CD4-positive, alpha-beta T cell treated with Interferon gamma for 1 hour (primary cell): ENCODE measurements at regions not wholly inside any gene's neighbourhood (a gene's known extent, or its start where the extent isn't known, plus 50 kb on each side); places are given as distances from the start of the nearest gene placed in this dataset.
"Not testable (repeated sequence)": the region's sequence is repeated elsewhere in the genome, so short reads cannot be mapped to it uniquely, and the experiment has no call there.

ENCODE experiments used
- DNase-seq: peaks from one replicate; pipeline ENCODE4 v3.0.0-alpha.2; 2020

DNA sequence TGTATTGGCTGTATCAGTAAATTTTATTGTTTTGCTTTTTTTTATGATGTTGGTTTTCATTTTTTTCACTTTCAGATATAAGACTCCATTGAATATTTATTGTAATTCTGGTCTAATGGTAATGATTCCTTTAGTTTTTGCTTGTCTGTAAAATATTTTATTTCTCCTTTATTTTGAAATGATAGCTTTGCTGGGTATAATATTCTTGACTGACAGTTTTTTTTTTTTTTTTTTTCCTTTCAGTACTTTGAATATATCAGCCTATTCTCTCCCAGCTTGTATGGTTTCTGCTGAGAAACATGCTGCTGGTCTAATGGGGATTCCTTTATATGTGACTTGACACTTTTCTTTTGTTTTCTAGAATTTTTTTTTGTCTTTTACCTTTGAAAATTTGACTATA, 195.1 kb upstream of the SLC38A2 start:
- no peak for DNase-seq

DNA sequence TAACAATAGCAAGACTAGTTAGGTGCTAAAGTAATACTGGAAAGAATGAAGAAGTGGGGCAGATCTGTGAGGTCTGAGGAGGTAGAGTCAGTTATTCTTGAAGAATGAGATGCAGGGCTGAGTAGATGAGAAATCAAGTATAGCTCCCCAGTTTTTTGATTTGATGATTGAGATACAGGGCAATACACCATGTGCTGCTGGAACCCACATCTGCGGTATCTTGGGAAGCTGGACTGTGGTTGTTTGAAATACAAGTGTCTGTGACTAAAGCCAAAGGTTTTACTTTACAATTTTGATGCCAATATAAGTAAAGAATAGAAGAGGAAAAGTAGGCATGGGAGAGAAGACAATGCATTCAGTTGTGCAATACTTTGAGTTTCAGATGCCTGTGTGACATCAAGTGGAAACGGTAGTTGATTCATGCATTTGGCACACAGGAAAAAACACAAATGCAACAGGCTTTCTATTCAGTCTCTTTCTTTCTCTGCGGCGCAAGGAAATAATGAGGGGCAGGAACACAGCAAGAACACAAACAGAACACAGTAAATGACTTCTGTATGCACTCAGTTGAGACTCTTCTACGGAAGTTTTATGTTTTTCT, 190.2 kb upstream of the SLC38A2 start:
- DNase-seq, result no peak

DNA sequence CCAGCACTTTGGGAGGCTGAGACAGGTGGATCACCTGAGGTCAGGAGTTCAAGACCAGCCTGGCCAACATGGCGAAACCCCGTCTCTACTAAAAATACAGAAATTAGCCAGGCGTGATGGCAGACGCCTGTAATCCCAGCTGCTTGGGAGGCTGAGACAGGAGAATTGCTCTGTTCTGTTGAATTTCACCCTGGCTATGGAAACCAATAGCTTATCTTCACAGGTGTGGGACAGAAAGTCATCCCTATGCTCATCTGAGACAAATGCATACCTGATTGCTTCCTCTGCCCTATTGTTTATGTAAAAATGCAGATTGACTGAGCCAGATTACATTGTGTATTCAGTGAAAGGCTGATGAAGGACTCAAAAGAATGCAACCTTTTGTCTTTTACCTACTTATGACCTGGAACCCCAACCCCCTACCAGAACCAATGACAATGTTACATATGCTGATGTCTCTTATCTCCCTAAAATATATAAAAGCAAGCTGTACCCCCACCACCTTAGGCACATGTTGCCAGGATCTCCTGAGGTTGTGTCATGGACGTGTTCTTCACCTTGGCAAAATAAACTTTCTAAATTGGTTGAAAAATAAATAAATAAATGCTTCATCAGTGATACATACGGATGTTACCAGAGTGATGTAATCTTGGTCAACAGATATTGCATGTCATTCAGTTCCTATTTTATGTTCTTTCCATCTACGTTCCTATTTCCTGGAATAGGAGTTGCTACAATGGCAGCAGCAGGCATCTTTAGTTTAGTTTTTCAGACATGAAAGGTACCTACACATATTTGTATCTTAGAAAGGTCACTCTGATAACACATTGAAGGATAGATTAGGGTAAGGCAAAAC, 189.4 kb upstream of the SLC38A2 start:
- not testable (repeated sequence) for DNase-seq

DNA sequence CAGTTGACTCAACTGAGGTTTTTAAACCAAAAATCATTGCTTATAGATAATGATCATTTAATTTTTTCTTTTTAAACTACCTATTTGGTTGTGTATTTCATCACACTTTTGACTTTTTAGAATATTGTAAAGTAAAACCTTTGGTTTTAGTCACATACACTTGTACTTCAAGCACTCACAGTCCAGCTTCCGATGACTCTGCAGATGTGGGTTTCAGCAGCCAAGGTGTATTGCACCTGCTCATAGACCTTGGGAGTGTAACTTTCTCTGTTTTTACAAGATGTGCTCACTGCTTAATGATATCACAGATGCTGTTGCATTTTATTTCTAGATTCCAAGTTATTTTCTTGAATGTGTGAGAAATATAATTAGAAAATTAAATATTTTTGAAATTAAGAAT, 188.3 kb upstream of the SLC38A2 start:
- DNase-seq, result no peak

DNA sequence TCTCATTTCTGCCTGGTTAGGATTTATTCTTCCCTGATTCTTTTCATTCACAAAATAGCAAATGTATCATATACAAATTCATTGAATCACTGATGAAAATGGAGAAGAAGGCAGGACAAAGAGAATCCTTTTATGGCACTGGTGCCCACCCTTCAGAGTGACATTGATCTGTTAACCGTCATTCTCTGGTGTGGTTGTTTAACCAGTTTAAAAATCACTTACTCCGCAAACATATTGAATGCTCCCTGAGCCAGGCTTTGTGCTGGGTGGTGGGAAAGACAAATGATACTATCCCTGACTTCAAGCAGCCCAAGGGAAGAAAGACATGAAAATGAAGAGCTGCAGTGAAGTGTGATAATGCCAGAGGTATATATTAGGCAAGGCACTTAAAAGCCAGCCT, 187.5 kb upstream of the SLC38A2 start:
- DNase-seq, result no peak

DNA sequence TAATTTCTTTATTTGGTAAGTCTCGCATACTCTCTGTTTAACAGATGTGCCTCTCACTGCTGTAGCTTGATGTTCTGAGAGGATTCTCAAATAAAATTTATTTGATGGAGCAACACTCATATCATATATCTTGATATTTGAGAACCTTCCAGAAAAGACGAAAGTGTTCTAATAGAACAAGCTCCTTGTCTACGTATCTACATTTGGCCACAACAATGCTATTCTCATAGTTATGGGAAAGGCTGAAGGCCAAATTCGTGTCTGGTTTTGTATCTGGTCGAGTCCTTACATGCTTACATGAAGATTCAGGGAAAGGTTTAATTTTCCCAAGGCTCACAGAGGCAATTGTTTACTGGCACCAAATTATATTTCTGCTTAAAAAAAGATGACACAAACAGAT, 186.7 kb upstream of the SLC38A2 start:
- no peak for DNase-seq

DNA sequence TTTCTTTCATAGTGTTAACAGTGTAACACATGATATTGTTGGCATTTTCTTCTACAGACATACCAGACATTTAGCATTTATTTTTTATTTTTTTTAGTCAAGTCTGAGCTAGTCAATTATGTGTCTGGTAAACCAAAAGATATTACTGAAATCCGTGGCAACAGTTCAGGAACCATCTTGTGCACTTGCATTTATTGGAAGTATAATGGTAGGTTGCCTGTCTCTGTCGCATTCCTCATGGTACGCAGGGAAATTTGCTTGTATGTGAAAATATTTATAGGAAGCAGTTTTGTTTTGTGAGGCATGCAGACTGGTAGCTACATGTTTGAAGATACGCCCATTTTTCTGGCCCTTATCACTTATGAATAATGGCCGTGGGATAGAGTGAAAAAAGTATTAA, 186.1 kb upstream of the SLC38A2 start:
- no peak for DNase-seq

DNA sequence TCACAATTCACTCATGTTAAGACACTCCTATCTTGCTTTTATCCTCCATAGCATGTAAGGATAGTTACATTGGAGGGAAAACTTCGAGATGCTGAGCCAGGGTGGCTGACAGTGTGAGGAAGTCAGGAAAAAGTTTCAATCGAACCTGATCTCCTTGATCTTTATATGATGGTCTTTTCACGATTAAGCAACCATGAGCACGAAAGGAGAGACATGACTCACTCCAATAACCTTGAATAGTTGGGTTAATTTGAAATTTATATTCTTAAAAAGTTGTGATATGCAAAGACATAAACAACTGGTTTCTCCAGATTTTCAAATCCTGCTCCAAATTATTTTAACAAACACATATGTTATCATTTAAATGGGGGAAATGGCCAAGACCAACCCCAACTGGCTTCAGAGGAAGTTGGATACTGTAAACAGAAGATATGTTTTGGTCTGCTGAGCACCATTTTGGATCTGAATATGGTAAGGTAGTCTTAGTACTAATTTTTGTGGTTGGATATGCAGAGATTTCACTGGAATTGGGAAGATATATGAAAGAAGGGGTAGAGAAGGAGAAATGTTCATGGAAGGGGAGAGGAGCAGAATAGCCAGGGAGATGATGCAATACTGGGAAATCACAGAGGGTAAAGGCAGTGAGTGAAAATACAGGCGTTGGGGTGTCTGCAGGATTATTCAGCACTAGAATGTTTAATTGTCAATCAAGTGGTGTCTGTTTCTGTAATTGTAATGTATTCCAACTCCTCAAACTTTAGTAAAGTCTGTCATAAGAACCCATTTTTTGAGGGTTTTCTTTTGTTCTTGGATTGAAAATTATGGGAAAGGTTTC, 185.2 kb upstream of the SLC38A2 start:
- DNase-seq, result no peak

DNA sequence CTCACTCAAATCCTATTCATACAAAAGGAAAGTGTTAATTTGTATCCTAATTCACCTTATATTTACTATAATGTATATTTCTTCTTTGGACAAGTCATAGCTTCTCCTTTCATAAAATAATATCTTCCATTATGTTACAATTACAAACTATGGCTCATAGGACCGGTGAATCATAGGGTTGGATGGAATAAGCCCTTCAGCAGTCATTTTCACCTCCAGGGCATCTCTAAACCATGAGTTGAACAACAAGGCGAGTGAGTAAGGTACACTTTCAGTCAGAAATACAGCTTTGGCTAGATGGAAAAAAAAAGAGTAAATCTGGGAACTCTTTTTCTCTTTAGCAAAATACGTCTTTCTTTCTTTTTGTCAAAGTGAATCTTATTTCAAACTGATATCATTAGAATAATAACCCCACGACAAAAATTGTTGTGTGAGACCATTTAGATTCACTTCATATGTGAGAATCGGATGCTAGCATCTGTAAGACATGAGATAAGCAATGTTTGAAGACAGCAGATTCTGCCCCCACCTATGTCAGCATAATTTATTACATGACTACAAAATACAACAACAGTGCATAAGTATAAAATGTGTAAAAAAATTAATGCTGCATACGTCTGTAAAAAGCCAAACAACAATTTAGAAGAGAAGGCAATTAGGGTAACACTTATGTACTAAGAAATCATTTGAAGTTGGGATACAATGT, 184.4 kb upstream of the SLC38A2 start:
- no peak for DNase-seq

DNA sequence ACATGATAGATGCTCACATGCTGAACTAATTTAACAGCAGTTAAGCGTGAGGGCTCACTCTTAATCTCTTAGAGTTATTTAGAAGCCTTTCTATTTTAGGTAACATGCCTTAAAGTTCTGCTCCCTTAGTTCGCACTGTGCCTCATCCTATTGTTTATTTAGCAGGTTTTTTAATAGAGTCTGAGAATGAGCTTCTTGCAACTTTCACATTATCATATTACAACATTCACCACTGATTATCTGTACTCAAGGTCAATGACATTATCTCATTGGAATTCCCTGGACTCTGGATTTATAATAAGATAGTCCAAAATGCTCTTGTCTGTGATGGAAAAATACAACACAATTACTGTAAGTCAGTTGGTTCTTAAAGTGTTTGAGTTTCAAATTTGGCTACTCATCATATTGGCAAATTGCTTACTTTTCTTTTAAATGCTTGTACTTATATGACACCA, 183.6 kb upstream of the SLC38A2 start:
- no peak for DNase-seq

DNA sequence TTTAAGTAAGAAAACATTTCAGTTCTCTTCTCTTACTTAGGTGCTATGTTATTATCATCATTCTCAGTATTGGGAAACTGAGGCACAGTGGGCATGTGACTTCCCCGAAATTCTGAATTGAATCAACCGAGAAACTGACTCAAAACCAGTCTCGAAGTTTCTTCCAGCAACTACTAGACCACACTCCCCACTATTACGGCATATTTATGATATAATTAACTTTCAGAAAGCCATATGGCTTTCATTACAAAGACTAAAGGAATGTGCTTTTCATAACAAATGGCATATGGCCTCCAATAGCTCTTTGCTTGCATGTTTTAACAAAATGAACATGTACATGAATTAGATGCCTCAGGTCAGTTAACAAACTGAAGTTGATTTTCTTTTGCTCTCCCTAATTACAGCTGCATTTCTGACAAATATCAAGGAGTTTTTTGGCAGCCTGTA, 182.9 kb upstream of the SLC38A2 start:
- DNase-seq, result no peak

DNA sequence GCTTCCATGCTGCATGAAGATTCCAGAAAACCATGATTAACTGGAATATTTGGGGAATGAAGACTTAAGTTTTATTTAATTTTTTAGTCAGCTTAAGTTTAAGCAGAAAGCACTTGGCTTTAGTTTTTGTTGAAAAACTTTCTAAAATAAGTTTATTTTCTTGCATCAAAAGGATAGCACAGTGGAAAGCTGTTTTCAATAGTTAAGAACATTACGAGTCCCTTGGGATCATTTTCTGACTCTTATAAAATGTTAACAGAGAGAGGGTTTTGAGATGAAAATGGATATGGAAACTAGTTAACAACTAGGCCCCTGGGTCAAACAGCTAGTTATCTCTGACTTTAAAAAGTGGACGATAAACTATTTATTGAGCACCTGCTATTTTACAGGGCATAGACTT, 181.9 kb upstream of the SLC38A2 start:
- DNase-seq, result no peak

DNA sequence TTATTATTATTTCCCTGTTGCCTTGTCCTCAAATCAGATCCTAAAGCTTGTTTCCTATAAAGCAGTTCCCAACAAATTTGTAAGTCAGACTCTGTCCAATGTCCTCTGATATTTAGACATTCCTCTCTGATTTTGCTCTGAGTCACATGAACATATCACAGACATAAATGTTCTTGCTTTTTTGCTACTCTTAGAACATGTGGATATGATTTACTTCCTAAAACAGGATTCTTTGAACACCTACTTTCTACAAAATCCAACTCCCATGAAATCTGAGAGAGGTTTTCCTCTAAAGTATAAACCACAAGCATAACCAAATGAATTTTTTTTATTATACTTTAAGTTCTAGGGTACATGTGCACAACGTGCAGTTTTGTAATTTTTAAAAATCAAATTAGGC, 181.3 kb upstream of the SLC38A2 start:
- no peak for DNase-seq

DNA sequence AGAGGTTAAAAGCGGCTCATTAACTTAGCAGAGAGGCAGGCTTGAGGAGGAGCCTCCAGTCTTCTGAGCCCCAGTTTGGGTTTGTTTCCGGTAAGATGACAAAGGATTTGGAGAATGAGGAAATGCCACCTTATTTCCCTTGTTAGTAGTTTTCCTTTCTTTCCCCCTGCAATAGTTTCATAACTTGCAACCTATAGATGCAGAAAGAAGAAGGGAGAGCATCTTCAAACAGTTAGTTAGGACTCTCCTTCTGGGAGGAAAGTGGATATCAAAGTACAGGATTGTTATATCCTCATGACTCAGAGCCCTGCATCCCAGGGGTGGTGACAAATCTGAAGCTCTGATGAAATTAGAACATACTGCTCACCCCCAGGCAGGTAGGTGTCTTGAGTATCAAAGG, 180.7 kb upstream of the SLC38A2 start:
- DNase-seq, result no peak

DNA sequence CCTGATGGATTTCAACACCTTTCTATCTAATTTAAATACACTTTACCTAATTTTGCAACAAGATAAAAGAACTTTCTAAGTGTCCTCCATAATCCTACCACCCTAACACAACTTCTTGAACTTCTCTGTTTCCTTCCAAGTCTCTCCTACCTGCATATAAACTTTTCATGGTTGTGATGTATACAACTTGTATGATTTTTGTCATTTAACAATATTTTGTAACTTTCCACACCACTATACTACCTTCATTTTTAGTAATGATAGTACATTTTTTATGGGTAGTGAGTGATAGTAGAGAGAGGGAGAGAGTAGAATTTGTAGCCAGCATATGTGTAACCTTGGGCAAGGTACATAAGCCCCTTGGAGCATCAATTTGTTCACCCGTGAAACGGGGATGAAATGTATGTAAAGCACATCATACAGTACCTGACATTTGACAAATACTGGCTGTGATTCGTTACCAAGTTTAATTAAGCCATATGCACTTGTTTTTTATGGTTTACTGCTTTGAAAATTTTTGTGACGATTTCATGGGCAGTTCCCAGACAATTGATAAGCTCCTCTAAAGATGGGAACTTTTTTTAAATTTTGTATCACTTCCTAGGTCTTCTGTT, 177.8 kb upstream of the SLC38A2 start:
- DNase-seq, result no peak

DNA sequence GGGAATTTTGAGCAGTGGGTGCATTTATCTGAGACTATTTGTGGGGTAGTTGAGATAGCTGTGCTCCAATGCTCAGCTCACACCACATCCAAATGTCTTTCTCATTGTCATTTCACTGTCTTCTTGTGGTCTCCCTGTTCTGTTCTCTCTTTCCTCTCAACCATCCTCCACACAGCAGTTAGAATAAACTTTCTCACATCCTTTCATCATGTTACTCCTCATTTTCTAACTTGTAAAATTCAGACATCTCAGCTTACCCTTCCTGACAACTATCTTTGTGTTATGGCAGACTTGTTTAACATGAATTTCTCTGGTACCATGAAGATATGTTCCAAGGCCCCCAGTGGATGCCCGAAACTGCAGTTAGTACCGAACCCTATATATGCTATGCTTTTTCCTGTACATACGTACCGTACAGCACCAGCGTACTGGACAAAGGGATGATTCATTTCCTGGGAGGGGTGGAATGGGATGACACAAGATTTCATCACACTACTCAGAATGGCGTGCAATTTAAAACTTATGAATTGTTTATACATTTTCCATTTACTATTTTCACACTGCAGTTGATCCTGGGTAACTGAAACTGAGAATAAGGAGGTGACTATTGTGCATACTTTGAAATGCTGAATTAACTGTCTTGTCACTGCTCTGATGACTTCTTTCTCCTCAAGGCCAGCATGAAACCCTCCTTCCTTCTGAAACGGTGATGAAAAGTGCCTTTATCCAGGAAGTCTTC, 177.1 kb upstream of the SLC38A2 start:
- peak; percentile 29 for DNase-seq

DNA sequence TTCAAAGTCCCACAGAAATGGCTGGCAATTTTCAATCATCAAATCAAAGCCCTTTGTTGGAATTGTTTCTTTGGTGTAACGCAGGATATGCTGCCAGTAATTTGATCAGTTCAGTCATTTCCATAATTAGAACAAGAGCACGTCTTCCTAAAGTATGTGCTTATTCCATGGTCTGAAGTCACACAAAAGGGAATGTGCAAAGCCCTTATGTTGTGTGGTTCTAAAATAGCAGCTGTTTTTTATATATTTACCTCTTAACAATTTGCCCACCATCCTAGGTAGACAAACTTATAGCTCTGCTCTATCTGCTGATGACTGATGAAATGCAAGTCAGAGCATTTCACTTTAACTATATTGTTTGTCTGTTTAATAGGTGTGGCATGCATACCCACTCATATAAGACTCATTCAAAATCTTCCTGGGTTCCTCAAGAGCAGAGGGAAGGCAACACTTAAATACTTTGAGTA, 176.1 kb upstream of the SLC38A2 start:
- no peak for DNase-seq

DNA sequence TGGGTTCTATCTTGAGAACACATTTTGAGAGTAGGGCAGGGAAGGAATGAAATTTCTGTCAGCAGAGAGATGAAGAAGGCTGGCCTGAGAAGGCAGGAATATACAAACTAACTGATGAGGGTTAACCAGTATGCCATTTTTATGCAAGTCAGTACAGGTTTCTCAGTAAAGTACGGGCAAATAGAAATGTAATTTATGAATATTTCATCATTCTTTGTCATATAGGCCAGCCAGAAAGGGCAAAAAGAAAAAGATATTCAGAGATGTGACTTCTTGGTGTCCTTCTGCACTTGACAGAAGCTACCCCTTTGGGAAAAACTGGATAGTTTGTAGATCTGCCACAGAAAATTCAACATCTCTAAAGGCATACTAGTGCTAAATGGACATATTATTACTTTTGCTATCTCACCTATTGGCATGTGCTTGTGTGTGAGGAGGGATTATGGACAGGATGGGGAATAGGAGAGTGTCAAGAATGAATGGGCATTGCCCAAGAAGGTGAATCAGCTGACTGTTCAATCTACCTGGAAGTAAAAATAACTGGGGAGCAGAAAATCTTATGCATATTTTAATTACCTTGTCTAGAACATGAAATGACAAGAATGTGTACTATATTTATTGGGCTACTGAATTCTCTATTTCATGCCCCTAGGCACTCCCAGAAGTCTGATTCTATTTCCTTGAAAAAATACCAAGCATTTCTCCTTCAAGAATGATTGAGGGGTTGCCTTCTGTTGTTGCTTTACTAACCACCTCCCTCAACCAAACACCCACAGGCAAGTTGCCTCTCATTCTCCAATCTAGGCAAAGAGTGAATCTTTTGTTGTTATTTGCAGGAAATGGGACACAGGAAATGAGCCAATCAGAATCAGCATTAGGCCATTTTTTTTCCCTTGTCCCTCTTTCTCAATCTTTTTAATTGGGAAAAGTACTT, 175.1 kb upstream of the SLC38A2 start:
- DNase-seq, result no peak

DNA sequence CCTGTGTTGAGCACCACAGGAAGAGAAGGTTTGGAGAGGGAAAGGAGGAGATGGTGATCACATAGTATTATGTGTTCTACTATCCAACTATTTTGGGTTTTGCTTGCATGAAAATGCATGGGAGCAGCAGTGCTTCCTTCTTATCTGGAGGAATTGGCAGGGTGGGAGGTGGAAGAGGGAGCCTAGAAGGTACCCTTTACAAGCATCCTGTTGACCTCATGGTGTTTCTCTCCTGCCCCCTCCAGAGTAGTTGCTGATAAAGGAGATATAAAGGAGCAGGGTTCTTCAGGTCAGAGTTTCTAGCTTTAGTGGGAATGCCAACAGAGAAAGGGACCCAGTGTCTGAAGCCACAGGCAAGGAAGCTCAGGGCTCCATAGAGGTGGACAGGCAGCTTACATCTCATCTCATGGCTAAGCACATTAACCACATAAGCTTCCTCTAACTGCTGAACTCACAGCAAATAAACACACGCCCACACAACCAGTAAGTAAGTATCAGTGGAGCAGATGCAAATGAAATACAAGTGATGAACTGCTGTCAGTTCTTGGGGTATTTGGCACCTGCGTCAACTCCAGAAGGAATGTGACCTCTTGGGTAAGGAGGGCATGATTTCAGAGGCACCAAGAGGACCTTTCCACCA, 174.2 kb upstream of the SLC38A2 start:
- no peak for DNase-seq

DNA sequence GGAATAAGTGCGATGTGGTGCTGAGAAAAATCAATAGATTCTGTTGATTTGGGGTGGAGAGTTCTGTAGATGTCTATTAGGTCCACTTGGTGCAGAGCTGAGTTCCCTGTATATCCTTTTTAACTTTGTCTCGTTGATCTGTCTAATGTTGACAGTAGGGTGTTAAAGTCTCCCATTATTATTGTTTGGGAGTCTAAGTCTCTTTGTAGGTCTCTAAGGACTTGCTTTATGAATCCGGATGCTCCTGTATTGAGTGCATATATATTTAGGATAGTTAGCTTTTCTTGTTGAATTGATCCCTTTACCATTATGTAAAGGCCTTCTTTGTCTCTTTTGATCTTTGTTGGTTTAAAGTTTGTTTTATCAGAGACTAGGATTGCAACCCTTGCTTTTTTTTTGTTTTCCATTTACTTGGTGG, 170.8 kb upstream of the SLC38A2 start:
- not testable (repeated sequence) for DNase-seq
